Upper lobe of left lung (tissue), 6 donors: ENCODE measurements at regions not wholly inside any gene's neighbourhood (a gene's known extent, or its start where the extent isn't known, plus 50 kb on each side); places are given as distances from the start of the nearest gene placed in this dataset.

Experiments used
- ATAC-seq, 2 donors: fragments of 200-7000 bp; cut with Tn5 transposase; one replicate each; pipeline ENCODE4 v1.9.1; 2022; ENCODE audit warnings: mild to moderate bottlenecking in 2 of 2, moderate library complexity in 2 of 2; ENCODE audit not compliant: low FRiP score in 2 of 2
- DNase-seq, 2 donors: peaks; one replicate each; pipeline ENCODE4 v3.0.0-alpha.2; 2019 to 2020
- H3K27ac ChIP-seq, 4 donors: fragments of 200-600 bp; sonication (generic); one replicate each; pipeline ENCODE4 v1.5.1; 2016 to 2019
- H3K27me3 ChIP-seq, 4 donors: fragments of 200-600 bp; sonication (generic); one replicate each; pipeline ENCODE4 v1.5.1; 2017 to 2019
- H3K36me3 ChIP-seq, 4 donors: fragments of 200-600 bp; sonication (generic); one replicate each; pipeline ENCODE4 v1.5.1; 2016 to 2019
- H3K4me1 ChIP-seq, 4 donors: fragments of 200-600 bp; sonication (generic); one replicate each; pipeline ENCODE4 v1.5.1; 2018 to 2019
- H3K4me3 ChIP-seq, 4 donors: fragments of 200-600 bp; sonication (generic); one replicate each; pipeline ENCODE4 v1.5.1; 2017 to 2019; ENCODE audit warnings: mild to moderate bottlenecking in 2 of 4, moderate library complexity in 1 of 4
- H3K9me3 ChIP-seq, 4 donors: fragments of 200-600 bp; sonication (generic); one replicate each; pipeline ENCODE4 v1.5.1; 2018 to 2019
- CTCF ChIP-seq, 6 experiments: fragments of 450-650 bp in 4 of 6; fragments of 200-600 bp in 2 of 6; sonication (generic) in 2 of 6; IDR thresholded peaks; one replicate each; pipeline ENCODE4 v1.5.1; 2016 to 2019; ENCODE audit warnings: antibody characterized with exemption in 6 of 6
- EP300 ChIP-seq, 4 donors: sonication (generic); formaldehyde crosslinking; IDR thresholded peaks; one replicate each; pipeline ENCODE4 v1.5.1; 2017; ENCODE audit warnings: antibody characterized with exemption in 4 of 4, control low read depth in 2 of 4
- POLR2A ChIP-seq, 4 donors: fragments of 450-650 bp; IDR thresholded peaks; one replicate each; pipeline ENCODE4 v1.5.1; 2016 to 2017; ENCODE audit warnings: antibody characterized with exemption in 4 of 4, mild to moderate bottlenecking in 2 of 4
- POLR2AphosphoS5 ChIP-seq, 2 donors: sonication (generic); formaldehyde crosslinking; IDR thresholded peaks; one replicate each; pipeline ENCODE4 v1.5.1; 2017; ENCODE audit warnings: antibody characterized with exemption in 2 of 2
- WGBS, 2 donors: methylation state at CpG; one replicate each; pipeline ENCODE4 v1.1.5; 2017 to 2018; 5-methylcytosine and 5-hydroxymethylcytosine counted together
- donor health status: DM: no; HTN: no; CAD: no; lungs with moderate emphysema.
- donor health status: DM: no; HTN: yes; CAD: no; lungs with severe emphysema.

DNA sequence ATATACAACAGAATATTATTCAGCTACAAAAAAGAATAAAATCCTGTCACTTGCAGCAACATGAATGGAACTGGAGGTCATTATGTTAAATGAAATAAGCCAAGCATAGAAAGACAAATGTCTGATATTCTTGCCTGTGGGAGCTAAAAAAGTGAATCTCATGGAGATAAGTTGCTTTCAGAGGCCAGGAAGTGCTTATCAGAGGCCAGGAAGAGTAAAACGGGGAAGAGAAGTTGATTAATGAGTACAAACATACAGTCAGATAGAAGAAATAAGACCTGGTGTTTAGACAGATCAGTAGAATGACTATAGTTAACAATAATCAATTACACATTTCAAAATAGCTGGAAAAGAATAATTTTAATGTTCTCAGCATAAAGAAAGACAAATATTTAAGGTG, 54.4 kb upstream of the CPHXL start:
- no peak for DNase-seq
- no peaks in the 10 kb centered on the region for H3K27me3 ChIP-seq
- H3K4me1 ChIP-seq: no peaks in the 10 kb centered on the region
- ATAC-seq: no peak
- TF ChIP-seq POLR2AphosphoS5 (IDR thresholded peaks at IDR 0.05) (no peak), EP300 (IDR thresholded peaks at IDR 0.05) (no peak), POLR2A (IDR thresholded peaks at IDR 0.05) (no peak), CTCF (IDR thresholded peaks at IDR 0.05) (no peak)
- H3K4me3 ChIP-seq: no peak overlapping the region
- no peak overlapping the region for H3K27ac ChIP-seq
- H3K9me3 ChIP-seq: no peaks in the 10 kb centered on the region
- H3K36me3 ChIP-seq: no peaks in the 10 kb centered on the region
- 0 to 3% methylated on average over 1 of the region's 1 CpG for WGBS, 2 donors

DNA sequence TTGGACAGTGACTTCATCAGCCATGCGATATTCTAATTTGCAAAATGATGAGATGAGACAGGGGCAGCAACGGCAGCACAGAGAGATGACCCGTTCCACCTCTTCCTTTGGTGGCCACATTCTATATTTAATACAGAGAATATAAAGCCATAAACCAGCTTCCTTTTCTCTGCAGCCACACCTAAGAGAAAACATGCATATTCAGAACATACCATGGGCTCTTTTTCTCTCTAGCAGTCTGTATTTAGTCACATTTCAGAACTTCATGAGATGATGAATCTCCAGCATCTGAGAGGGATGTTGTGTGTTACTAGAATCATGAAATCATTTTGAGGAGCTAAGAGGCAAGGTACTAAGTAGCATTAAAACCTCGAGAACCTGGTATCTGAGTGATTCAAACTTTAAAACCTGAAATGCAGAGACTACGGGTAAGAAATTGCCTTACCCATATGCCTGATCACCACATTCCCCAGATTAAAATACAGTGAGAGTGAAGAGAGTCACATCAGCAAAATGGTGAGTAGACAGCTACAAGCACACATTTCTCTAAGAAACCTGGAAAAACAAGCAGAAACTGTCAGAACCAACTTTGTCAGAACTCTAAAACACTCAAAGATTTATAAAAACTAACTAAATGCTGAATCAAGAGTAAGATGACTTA, 55.5 kb upstream of the CPHXL start:
- no peak for ATAC-seq
- Histone ChIP-seq H3K4me3 (no peak overlapping the region), H3K27ac (no peak overlapping the region), H3K4me1 (no peaks in the 10 kb centered on the region), H3K27me3 (no peaks in the 10 kb centered on the region), H3K36me3 (no peaks in the 10 kb centered on the region), H3K9me3 (no peaks in the 10 kb centered on the region)
- DNase-seq: no peak
- TF ChIP-seq CTCF (IDR thresholded peaks at IDR 0.05) (no peak), POLR2A (IDR thresholded peaks at IDR 0.05) (no peak), EP300 (IDR thresholded peaks at IDR 0.05) (no peak), POLR2AphosphoS5 (IDR thresholded peaks at IDR 0.05) (no peak)
- 70 to 73% methylated on average over 5 of the region's 5 CpGs for WGBS, 2 donors

- ATAC-seq: no peak
These were observed 61.1 kb upstream of the CPHXL start for GRCh38 chr16:75787440-75787839.

DNA sequence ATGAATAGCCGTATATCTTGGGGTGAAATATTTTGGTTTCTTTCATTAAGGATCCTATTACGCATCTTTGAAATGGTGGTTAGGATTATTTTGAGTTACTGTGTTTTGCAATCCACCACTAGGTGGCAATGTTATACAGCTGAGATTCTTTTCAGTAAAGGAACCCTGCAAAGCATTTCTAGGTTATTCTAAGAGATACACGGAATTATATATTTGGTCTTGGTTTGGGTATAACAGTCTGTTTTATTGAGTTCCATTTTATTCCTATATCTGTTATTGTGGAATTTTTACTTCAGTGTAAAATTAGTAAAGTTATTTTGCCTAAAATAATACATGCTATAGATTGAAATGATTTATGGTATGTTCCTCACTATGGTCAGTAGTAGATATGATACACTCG, 62.9 kb upstream of the CPHXL start:
- TF ChIP-seq POLR2A (IDR thresholded peaks at IDR 0.05) (no peak), CTCF (IDR thresholded peaks at IDR 0.05) (peak; percentile 54 to 79 (median 70))
- WGBS, 2 donors: 16% methylated on average over 4 of the region's 4 CpGs

More at GRCh38 chr16:75787440-75787839, 61.1 kb upstream of the CPHXL start:
- 53 to 60% methylated on average over 1 of the region's 1 CpG for WGBS, 2 donors
- Histone ChIP-seq H3K4me1 (no peaks in the 10 kb centered on the region), H3K9me3 (no peaks in the 10 kb centered on the region), H3K27ac (no peak overlapping the region), H3K36me3 (no peaks in the 10 kb centered on the region), H3K27me3 (no peaks in the 10 kb centered on the region), H3K4me3 (no peak overlapping the region)
- TF ChIP-seq EP300 (IDR thresholded peaks at IDR 0.05) (no peak), POLR2A (IDR thresholded peaks at IDR 0.05) (no peak), POLR2AphosphoS5 (IDR thresholded peaks at IDR 0.05) (no peak), CTCF (IDR thresholded peaks at IDR 0.05) (no peak)
- DNase-seq: no peak

More for the DNA sequence above, 62.9 kb upstream of the CPHXL start:
- Histone ChIP-seq H3K27ac (no peak overlapping the region), H3K36me3 (no peaks in the 10 kb centered on the region), H3K27me3 (no peaks in the 10 kb centered on the region), H3K9me3 (no peaks in the 10 kb centered on the region), H3K4me1 (no peaks in the 10 kb centered on the region), H3K4me3 (no peak overlapping the region)
- DNase-seq (no peak), ATAC-seq (peak in 1 of 2 donors; percentile 72)
